Neural progenitor cell (in vitro differentiated cells): ENCODE measurements at regions not wholly inside any gene's neighbourhood (a gene's known extent, or its start where the extent isn't known, plus 50 kb on each side); places are given as distances from the start of the nearest gene placed in this dataset.
"Not testable (repeated sequence)": the region's sequence is repeated elsewhere in the genome, so short reads cannot be mapped to it uniquely, and the experiment has no call there.

ENCODE experiments used
- EZH2 ChIP-seq: fragments of 200-600 bp; sonication (generic); IDR thresholded peaks from 2 replicates; pipeline ENCODE4 v1.6.1; 2017; ENCODE audit warnings: antibody characterized with exemption, mild to moderate bottlenecking, moderate library complexity
- EZH2phosphoT487 ChIP-seq: fragments of 200-600 bp; sonication (generic); IDR thresholded peaks from 2 replicates; pipeline ENCODE4 v1.6.1; 2017; ENCODE audit warnings: antibody characterized with exemption
- TF ChIP-seq, protein P1 (sequence below): fragments of 200-600 bp; sonication (generic); IDR thresholded peaks from 2 replicates; pipeline ENCODE4 v1.5.1; 2017; ENCODE audit warnings: antibody characterized with exemption, mild to moderate bottlenecking

- not testable (repeated sequence) for TF ChIP-seq EZH2, EZH2phosphoT487
- TF ChIP-seq, protein P1, sequence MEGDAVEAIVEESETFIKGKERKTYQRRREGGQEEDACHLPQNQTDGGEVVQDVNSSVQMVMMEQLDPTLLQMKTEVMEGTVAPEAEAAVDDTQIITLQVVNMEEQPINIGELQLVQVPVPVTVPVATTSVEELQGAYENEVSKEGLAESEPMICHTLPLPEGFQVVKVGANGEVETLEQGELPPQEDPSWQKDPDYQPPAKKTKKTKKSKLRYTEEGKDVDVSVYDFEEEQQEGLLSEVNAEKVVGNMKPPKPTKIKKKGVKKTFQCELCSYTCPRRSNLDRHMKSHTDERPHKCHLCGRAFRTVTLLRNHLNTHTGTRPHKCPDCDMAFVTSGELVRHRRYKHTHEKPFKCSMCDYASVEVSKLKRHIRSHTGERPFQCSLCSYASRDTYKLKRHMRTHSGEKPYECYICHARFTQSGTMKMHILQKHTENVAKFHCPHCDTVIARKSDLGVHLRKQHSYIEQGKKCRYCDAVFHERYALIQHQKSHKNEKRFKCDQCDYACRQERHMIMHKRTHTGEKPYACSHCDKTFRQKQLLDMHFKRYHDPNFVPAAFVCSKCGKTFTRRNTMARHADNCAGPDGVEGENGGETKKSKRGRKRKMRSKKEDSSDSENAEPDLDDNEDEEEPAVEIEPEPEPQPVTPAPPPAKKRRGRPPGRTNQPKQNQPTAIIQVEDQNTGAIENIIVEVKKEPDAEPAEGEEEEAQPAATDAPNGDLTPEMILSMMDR = peak; percentile 51
Measured at GRCh38 chr1:221857094-221857444, 115.2 kb upstream of the DUSP10 start.
